ENCODE measurements at regions not wholly inside any gene's neighbourhood (a gene's known extent, or its start where the extent isn't known, plus 50 kb on each side); places are given as distances from the start of the nearest gene placed in this dataset.

- TF ChIP-seq NANOG (IDR thresholded peaks at IDR 0.05; ENCODE audit: borderline replicate concordance) (no peak), ZNF114 (CRISPR knock-in tag; IDR thresholded peaks at IDR 0.05) (no peak), ETS1 (IDR thresholded peaks at IDR 0.05) (no peak), EZH2phosphoT487 (IDR thresholded peaks at IDR 0.05; ENCODE audit: unreplicated experiment) (no peak)
Observed at GRCh38 chr10:2610946-2611345, 456.4 kb upstream of the PFKP start (continued).

GRCh38 chr10:2604891-2605290 lies 462.5 kb upstream of the PFKP start:
- Mint-ChIP-seq H3K9me3 (peaks cover 14% of the 10 kb centered on the region; the same call in 2 of the 3 replicates), H3K27me3 (ENCODE audit: insufficient read depth, low read depth, poor library complexity) (no peaks in the 10 kb centered on the region), H3K4me1 (0 out of 3 replicates have a peak, but pooled peaks cover under 1% of the 10 kb centered on the region), H3K36me3 (ENCODE audit: low read depth) (no peaks in the 10 kb centered on the region), H3K27ac (no peak overlapping the region), H3K4me3 (no peak overlapping the region)
- Histone ChIP-seq H4K20me1 (replicated peaks; ENCODE audit: insufficient read depth) (no peaks in the 10 kb centered on the region), H3K36me3 (ENCODE audit: insufficient read depth) (no peaks in the 10 kb centered on the region), H3K27me3 (ENCODE audit: insufficient read depth) (no peaks in the 10 kb centered on the region), H3K4me3 (no peak overlapping the region), H3K4me1 (ENCODE audit: insufficient read depth) (no peaks in the 10 kb centered on the region), H3K27ac (ENCODE audit: low read depth) (no peak overlapping the region), H2AFZ (no peak overlapping the region), H3K9me2 (ENCODE audit: insufficient read depth) (0 out of 2 replicates have a peak, but pooled peaks cover 3% of the 10 kb centered on the region), H3F3A (replicated peaks; ENCODE audit: low read depth) (no peaks in the 10 kb centered on the region), H3K4me2 (no peak overlapping the region), H3K79me2 (replicated peaks; ENCODE audit: insufficient read depth) (no peaks in the 10 kb centered on the region)
- TF ChIP-seq ZNF331 (CRISPR knock-in tag; IDR thresholded peaks at IDR 0.05; ENCODE audit: low read depth) (no peak), NANOG (IDR thresholded peaks at IDR 0.05; ENCODE audit: borderline replicate concordance) (no peak), POLR2AphosphoS5 (IDR thresholded peaks at IDR 0.05; ENCODE audit: low read depth) (no peak), JUNB (IDR thresholded peaks at IDR 0.05; ENCODE audit: unreplicated experiment) (no peak), STAT1 (IDR thresholded peaks at IDR 0.05; ENCODE audit: unreplicated experiment) (no peak), EZH2 (IDR thresholded peaks at IDR 0.05; ENCODE audit: low read depth, unreplicated experiment) (no peak), REST (IDR thresholded peaks at IDR 0.05; ENCODE audit: unreplicated experiment) (no peak), ZNF462 (CRISPR knock-in tag; IDR thresholded peaks at IDR 0.05) (no peak), CTCF (conservative IDR thresholded peaks at IDR 0.05; ENCODE audit: low read depth in 2 of 2) (no peak)
- DNase-seq (ENCODE audit: low spot score) (no peak), ATAC-seq (no peak)
